ENCODE measurements at regions not wholly inside any gene's neighbourhood (a gene's known extent, or its start where the extent isn't known, plus 50 kb on each side); places are given as distances from the start of the nearest gene placed in this dataset.
"Not testable (repeated sequence)": the region's sequence is repeated elsewhere in the genome, so short reads cannot be mapped to it uniquely, and the experiment has no call there.

DNA sequence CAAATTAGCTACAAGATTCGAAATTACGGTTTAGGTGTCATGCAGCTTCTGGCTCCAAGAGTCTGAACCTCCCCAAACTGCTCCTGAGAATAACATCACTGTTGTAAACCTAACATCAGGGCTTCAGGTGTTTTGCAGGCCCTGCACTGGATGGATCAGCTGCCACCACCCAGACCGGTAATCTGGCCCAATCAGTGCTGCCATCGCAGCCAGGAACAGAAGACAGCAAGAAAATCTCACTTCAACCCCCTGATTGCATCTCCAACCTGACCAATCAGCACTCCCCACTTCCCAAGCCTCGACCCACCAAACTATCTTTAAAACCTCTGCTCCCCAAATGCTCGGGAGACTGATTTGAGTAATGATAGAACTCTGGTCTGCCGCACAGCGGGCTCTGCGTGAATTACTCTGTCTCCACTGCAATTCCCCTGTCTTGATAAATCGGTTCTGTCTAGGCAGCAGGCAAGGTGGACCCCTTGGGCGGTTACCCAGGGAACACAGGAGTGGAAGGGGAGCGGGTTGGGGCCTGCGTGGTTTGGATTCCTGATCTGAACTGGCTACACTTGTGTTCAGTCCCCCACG lies 268.5 kb upstream of the SFSWAP start:
- H3K27ac ChIP-seq = no peak overlapping the region
- no peak for DNase-seq (ENCODE audit: low read depth in 1 of 2, low spot score in 1 of 2)

DNA sequence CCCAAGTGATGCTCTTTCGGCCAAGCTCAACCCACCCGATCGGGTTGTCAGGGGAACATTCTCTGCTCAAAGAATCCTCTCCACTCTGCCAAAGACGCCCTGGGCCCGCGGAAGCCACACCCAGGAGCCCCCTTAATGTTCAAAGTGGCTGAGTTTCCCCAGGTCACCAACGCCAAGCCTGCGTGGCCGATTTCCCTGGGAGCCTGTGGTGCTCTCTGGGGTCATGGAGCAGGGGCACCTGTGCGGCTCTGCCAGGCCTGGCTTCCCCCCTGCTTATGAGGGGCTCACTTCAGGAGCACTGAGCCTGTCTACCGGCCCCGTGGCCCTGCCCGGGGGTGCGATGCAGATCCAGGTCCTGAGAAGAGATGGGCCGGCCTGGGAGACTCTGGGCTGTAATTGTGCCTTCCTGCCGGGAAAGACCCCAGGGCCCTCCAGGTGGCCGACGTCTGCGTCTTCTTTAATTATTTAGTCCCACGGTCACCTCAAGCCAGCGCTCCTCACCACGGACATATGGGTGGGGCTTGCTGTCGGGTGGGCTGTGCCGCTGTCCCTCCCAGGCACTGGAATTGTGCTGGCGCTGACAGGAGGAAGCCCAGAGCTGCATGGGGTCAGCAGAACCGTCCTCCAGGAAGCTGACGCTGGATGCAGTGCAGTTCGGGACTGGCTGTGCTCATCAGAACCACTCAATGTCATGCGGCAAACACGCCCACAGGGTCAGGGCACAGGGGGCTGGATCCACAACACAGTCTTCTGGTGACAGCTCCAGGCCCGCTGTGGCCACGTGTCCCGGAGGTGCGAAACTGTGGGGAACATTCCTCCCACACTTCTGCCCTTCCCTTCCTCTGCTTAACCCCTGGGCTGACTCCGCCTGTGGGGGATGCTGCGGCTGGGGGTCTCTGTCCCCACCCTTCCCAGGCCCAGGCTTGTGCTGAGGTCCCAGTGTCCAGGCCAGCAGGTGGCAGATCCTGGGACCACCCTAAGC lies 267.6 kb upstream of the SFSWAP start:
- Histone ChIP-seq H3K27ac (no peak overlapping the region), H3K36me3 (no peaks in the 10 kb centered on the region), H3K9me3 (ENCODE audit: low read depth) (no peaks in the 10 kb centered on the region), H3K4me1 (ENCODE audit: low read depth) (no peaks in the 10 kb centered on the region), H3K27me3 (no peaks in the 10 kb centered on the region), H3K4me3 (no peak overlapping the region)
- TF ChIP-seq, protein P1, sequence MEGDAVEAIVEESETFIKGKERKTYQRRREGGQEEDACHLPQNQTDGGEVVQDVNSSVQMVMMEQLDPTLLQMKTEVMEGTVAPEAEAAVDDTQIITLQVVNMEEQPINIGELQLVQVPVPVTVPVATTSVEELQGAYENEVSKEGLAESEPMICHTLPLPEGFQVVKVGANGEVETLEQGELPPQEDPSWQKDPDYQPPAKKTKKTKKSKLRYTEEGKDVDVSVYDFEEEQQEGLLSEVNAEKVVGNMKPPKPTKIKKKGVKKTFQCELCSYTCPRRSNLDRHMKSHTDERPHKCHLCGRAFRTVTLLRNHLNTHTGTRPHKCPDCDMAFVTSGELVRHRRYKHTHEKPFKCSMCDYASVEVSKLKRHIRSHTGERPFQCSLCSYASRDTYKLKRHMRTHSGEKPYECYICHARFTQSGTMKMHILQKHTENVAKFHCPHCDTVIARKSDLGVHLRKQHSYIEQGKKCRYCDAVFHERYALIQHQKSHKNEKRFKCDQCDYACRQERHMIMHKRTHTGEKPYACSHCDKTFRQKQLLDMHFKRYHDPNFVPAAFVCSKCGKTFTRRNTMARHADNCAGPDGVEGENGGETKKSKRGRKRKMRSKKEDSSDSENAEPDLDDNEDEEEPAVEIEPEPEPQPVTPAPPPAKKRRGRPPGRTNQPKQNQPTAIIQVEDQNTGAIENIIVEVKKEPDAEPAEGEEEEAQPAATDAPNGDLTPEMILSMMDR (IDR thresholded peaks at IDR 0.05; ENCODE audit: low read depth, low read length) = no peak
- DNase-seq (ENCODE audit: low read depth in 1 of 2, low spot score in 1 of 2) = no peak

More for the DNA sequence above, 268.5 kb upstream of the SFSWAP start:
- Histone ChIP-seq H3K36me3 (no peaks in the 10 kb centered on the region), H3K27me3 (no peaks in the 10 kb centered on the region), H3K4me3 (no peak overlapping the region), H3K9me3 (ENCODE audit: low read depth) (no peaks in the 10 kb centered on the region), H3K4me1 (ENCODE audit: low read depth) (no peaks in the 10 kb centered on the region)
- TF ChIP-seq, protein P1 (IDR thresholded peaks at IDR 0.05; ENCODE audit: low read depth, low read length) = no peak

DNA sequence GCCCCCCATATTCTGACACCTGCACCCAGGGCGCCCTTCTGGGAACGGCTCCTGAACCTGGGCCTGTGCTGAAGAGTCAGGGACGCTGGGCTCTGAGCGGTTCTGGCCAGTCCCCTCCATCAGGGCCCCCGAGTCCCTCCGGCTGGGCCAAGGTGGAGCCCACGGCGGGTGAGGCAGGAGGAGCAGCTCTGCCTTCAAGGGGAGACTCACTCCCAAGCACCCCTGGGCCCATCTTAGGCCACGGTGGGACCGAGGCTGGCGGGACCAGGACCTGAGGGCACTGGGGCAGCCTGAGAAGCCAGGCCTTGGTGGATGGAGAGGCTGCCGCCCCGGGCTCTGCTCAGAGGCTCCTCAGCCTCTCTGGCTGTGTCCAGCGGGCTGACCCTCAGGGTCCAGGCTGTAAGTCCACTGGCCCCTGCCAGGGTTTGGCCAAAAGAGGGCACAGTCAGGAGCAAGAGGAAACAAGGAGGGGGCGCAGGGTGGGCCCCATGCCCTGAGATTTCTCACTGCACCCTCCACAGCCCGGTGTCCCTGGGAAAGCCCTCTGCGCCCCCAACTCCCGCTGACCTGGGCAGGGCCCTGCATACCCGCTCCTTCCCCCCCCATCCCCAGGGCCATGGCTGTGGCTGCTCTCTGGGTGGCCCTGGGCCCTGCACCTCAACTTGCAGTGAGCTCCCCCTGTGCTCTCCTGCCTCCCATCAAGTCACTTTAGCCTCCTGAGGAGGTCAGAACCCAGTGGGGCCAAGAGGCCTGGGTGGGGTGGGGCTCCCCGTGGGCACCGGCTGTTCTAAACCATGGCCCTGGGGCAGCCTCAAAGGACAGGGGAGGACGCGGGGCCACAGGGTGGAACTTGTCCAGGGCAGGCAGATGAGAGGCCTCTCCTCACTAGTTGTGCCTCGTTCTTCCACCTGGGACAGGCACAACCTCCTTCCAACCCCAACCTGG lies 266.4 kb upstream of the SFSWAP start:
- H3K36me3 ChIP-seq = no peaks in the 10 kb centered on the region
- no peaks in the 10 kb centered on the region for H3K27me3 ChIP-seq
- no peak overlapping the region for H3K27ac ChIP-seq
- TF ChIP-seq, protein P1 (IDR thresholded peaks at IDR 0.05; ENCODE audit: low read depth, low read length) = no peak
- no peaks in the 10 kb centered on the region for H3K4me1 ChIP-seq (ENCODE audit: low read depth)
- no peak overlapping the region for H3K4me3 ChIP-seq
- DNase-seq (ENCODE audit: low read depth in 1 of 2, low spot score in 1 of 2) = no peak
- no peaks in the 10 kb centered on the region for H3K9me3 ChIP-seq (ENCODE audit: low read depth)

DNA sequence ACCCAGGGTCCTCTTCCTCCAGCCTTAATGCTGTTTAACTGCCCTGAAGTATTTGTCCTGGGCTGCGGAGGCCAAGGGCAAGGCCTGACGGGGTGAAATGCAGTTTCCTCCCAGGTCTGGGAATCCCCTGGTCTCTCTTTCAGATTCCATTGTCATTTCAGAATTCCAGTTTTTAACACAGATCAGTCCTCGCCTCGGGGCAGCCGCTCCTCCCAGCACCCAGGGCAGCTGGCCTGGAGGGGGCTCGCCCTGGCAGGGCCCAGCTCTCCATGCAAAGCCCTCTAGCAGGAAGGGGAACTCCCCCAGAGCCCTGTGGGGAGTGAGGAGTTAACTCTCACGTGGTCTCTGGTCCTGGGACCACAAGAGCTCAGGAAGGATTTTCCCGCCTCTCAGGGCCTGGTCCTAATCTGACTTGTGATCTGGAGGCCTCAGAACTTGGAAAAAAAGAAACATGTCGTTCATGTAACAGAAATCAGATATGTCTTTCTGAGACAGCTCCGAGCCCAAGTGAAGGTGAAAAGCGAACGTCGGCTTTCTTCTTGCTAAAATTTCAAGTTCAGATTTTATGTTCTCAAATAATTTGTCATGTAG lies 265.6 kb upstream of the SFSWAP start:
- H3K4me3 ChIP-seq = no peak overlapping the region
- no peaks in the 10 kb centered on the region for H3K36me3 ChIP-seq
- no peak overlapping the region for H3K27ac ChIP-seq
- no peaks in the 10 kb centered on the region for H3K27me3 ChIP-seq
- no peaks in the 10 kb centered on the region for H3K4me1 ChIP-seq (ENCODE audit: low read depth)
- no peaks in the 10 kb centered on the region for H3K9me3 ChIP-seq (ENCODE audit: low read depth)
- TF ChIP-seq, protein P1 (IDR thresholded peaks at IDR 0.05; ENCODE audit: low read depth, low read length) = no peak
- DNase-seq (ENCODE audit: low read depth in 1 of 2, low spot score in 1 of 2) = no peak

DNA sequence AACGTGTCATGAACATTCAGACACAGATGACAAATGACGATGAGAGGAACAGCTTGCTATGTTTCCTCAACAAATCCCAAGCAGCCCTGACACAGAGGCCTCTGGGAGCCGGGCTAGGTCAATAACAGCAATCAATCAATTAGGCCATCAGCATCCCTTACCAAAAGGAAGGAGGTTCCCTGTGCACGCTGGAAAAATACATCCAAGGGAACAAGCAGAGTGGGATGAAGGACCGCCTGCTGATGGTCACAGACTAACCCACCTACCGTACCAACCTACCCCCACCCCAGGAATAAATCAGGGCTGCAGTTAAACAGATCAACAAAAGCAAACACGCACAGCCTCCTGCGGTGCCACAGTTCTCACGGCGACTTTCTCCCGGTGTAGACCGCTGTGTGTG lies 265.1 kb upstream of the SFSWAP start:
- no peaks in the 10 kb centered on the region for H3K36me3 ChIP-seq

DNA sequence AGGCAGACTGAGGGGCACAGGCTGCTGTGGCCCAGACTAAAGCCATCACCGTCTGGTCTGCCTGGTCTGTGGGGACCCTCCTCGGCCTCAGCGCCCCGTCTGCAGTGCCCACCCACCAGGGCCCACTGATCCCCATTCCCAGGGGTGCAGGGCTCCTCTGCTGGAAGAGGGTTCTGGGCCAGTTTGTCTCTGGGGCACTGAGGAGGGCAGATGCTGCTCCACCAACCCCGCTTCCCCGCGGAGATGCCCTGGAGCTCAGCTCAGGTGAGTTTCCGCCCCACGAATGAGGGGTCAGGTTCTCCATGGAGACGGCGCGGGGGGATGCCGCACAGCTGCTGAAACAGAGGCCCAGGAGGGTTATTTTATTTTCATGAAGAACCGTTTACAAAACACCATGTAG lies 263.3 kb upstream of the SFSWAP start:
- H3K27ac ChIP-seq; H3K4me3 ChIP-seq; DNase-seq (ENCODE audit: low read depth in 1 of 2, low spot score in 1 of 2); H3K27me3 ChIP-seq; H3K36me3 ChIP-seq; H3K9me3 ChIP-seq (ENCODE audit: low read depth); H3K4me1 ChIP-seq (ENCODE audit: low read depth): not testable (repeated sequence)

More for the DNA sequence above, 265.1 kb upstream of the SFSWAP start:
- Histone ChIP-seq H3K4me1 (ENCODE audit: low read depth) (no peaks in the 10 kb centered on the region), H3K27me3 (no peaks in the 10 kb centered on the region), H3K9me3 (ENCODE audit: low read depth) (no peaks in the 10 kb centered on the region), H3K27ac (no peak overlapping the region), H3K4me3 (no peak overlapping the region)
- TF ChIP-seq, protein P1 (IDR thresholded peaks at IDR 0.05; ENCODE audit: low read depth, low read length) = no peak
- DNase-seq (ENCODE audit: low read depth in 1 of 2, low spot score in 1 of 2) = no peak
